Ectodermal cell (in vitro differentiated cells): ENCODE measurements at regions not wholly inside any gene's neighbourhood (a gene's known extent, or its start where the extent isn't known, plus 50 kb on each side); places are given as distances from the start of the nearest gene placed in this dataset.
"Not testable (repeated sequence)": the region's sequence is repeated elsewhere in the genome, so short reads cannot be mapped to it uniquely, and the experiment has no call there.

Experiments used
- H3K27ac ChIP-seq: 2 replicates; pipeline ENCODE4 v1.7.0; 2013; ENCODE audit warnings: mild to moderate bottlenecking, low read depth, low read length; ENCODE audit not compliant: insufficient read depth, poor library complexity, severe bottlenecking
- H3K27me3 ChIP-seq: 2 replicates; pipeline ENCODE4 v1.7.0; 2013; ENCODE audit warnings: mild to moderate bottlenecking, low read length; ENCODE audit not compliant: insufficient read depth, control insufficient read depth, poor library complexity, severe bottlenecking
- H3K36me3 ChIP-seq: one replicate; pipeline ENCODE4 v1.7.0; 2013; ENCODE audit warnings: low read length; ENCODE audit not compliant: control insufficient read depth, insufficient read depth
- H3K4me1 ChIP-seq: one replicate; pipeline ENCODE4 v1.7.0; 2013; ENCODE audit warnings: low read length; ENCODE audit not compliant: control insufficient read depth, insufficient read depth
- H3K4me3 ChIP-seq: 2 replicates; pipeline ENCODE4 v1.7.0; 2013; ENCODE audit warnings: low read depth, low read length, control low read depth; ENCODE audit not compliant: insufficient read depth
- H3K9me3 ChIP-seq: 2 replicates; pipeline ENCODE4 v1.7.0; 2013; ENCODE audit warnings: mild to moderate bottlenecking, low read length, moderate library complexity; ENCODE audit not compliant: control insufficient read depth
- WGBS, 2 experiments: methylation state at CpG; one replicate each; pipeline ENCODE4 v1.1.7; 2013; ENCODE audit warnings: missing lambda C conversion rate in 2 of 2; 5-methylcytosine and 5-hydroxymethylcytosine counted together

DNA sequence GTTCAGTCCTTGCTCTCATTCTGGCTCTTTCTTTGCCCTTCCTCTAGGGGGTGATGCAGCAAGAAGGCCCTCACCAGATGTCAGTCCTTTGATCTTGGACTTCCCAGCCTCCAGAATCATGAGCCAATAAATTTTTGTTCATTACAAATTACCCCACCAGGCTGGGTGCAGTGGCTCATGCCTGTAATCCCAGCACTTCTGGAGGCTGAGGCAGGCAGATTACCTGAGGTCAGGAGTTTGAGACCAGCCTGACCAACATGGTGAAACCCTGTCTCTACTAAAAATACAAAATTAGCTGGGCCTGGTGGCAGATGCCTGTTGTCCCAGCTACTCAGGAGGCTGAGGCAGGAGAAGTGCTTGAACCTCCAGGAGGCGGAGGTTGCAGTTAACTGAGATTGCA lies 106.3 kb upstream of the TRPM1 start:
- not testable (repeated sequence) for H3K36me3 ChIP-seq, H3K27me3 ChIP-seq, H3K27ac ChIP-seq, H3K4me1 ChIP-seq, H3K4me3 ChIP-seq, H3K9me3 ChIP-seq
- 96 to 100% methylated on average over 1 of the region's 1 CpG for WGBS, 2 experiments

- Histone ChIP-seq H3K27me3 (no peaks in the 10 kb centered on the region), H3K4me1 (no peaks in the 10 kb centered on the region), H3K9me3 (no peaks in the 10 kb centered on the region), H3K4me3 (no peak overlapping the region), H3K36me3 (no peaks in the 10 kb centered on the region), H3K27ac (no peak overlapping the region)
- 86 to 90% methylated on average over 3 of the region's 3 CpGs for WGBS, 2 experiments
These were observed 107.3 kb upstream of the TRPM1 start for GRCh38 chr15:31208817-31209216.

GRCh38 chr15:31211353-31211752 lies 109.8 kb upstream of the TRPM1 start:
- no peaks in the 10 kb centered on the region for H3K9me3 ChIP-seq
- peaks cover 6% of the 10 kb centered on the region for H3K27me3 ChIP-seq
- H3K27ac ChIP-seq: no peak overlapping the region
- no peak overlapping the region for H3K4me3 ChIP-seq
- 92% methylated on average over 3 to 4 of the region's 4 CpGs for WGBS, 2 experiments
- no peaks in the 10 kb centered on the region for H3K36me3 ChIP-seq
- no peaks in the 10 kb centered on the region for H3K4me1 ChIP-seq

DNA sequence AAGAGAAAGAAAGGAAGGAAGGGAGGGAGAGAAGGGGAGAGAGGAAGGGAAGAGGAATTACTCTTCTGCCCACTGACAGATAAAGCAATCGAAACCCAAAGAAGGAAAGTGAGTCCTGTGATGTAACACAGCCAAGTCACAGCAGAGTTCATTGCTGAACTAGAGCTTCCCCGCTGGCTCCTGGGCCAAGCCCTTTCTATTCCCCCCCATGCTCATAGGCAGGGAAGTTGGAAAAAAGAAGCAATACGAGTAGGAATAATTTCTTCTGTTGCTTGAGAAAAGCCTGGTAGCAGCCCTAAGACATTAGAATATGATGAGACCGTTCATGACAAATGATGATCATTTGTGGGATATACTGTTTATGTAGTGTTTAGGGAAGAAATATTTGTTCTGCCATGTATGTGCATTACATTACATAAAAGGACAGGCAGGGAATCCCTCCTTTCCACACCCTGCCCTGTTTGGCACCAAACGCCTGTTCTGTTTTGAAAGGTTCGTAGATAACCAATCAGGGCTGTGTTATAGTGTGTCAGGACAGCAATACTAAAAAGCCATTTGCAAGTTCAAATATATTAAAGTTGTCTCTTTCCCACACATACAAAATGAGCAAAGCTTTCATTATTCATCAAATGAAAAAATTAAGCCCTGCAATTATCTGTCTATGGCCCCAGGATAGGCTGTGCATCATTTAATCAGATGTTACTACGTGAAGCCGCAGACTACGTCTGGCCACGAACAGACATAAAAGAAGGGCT lies 111.0 kb upstream of the TRPM1 start:
- 83 to 93% methylated on average over 10 of the region's 10 CpGs for WGBS, 2 experiments
- no peaks in the 10 kb centered on the region for H3K9me3 ChIP-seq
- no peaks in the 10 kb centered on the region for H3K36me3 ChIP-seq
- peaks cover 12% of the 10 kb centered on the region for H3K27me3 ChIP-seq
- no peak overlapping the region for H3K4me3 ChIP-seq
- no peaks in the 10 kb centered on the region for H3K4me1 ChIP-seq
- H3K27ac ChIP-seq: no peak overlapping the region

GRCh38 chr15:31214158-31214863 lies 112.3 kb upstream of the KLF13 start:
- no peaks in the 10 kb centered on the region for H3K9me3 ChIP-seq
- 88 to 93% methylated on average over 8 of the region's 8 CpGs for WGBS, 2 experiments
- H3K36me3 ChIP-seq: no peaks in the 10 kb centered on the region
- H3K27ac ChIP-seq: no peak overlapping the region
- no peaks in the 10 kb centered on the region for H3K4me1 ChIP-seq
- no peak overlapping the region for H3K4me3 ChIP-seq
- H3K27me3 ChIP-seq: peaks cover 12% of the 10 kb centered on the region

DNA sequence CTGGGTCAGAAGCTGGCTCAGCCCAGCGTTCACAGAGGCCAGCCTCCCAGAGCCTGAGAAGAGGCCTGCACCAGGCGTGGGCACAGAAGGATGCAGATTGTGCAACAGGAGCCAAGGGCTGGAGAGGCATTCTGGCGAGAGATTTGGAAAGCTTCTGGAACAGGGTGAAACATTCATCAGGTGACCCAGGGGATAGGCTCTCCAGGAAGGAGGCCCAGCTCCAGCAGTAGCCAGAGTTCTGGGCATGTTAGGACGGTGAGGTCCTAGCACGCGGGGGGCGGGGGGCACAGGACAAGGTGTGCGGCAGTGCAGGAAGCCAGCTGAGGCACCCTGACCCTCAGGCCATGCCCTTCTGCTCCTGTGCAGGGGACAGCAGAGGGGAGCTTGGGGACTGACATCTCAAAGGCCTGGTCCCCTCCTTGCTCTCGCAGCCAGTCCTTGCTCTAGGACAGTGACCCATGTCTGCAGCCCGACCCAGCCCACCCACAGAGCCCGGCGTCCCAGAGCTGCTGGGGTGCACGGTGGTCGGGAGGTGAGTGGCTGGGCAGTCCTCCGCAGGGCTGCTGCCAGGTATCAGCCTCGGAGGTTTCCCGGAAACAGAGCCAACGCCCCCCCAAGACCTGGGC lies 111.7 kb upstream of the KLF13 start:
- peak overlapping the region; percentile 49 for H3K4me3 ChIP-seq
- 58 to 60% methylated on average over 18 of the region's 18 CpGs for WGBS, 2 experiments
- no peaks in the 10 kb centered on the region for H3K9me3 ChIP-seq
- no peak overlapping the region for H3K27ac ChIP-seq
- no peaks in the 10 kb centered on the region for H3K4me1 ChIP-seq
- H3K27me3 ChIP-seq: peaks cover 12% of the 10 kb centered on the region
- no peaks in the 10 kb centered on the region for H3K36me3 ChIP-seq

GRCh38 chr15:31215490-31216214 lies 111.0 kb upstream of the KLF13 start:
- WGBS, 2 experiments: 1% methylated on average over 67 to 70 of the region's 75 CpGs
- Histone ChIP-seq H3K27me3 (peaks cover 12% of the 10 kb centered on the region), H3K4me1 (no peaks in the 10 kb centered on the region), H3K36me3 (no peaks in the 10 kb centered on the region), H3K27ac (no peak overlapping the region), H3K9me3 (no peaks in the 10 kb centered on the region), H3K4me3 (peak overlapping the region; percentile 49)

- H3K9me3 ChIP-seq: no peaks in the 10 kb centered on the region
- no peak overlapping the region for H3K27ac ChIP-seq
- 8 to 10% methylated on average over 29 of the region's 30 CpGs for whole genome bisulfite sequencing, 2 experiments
- peaks cover 12% of the 10 kb centered on the region for H3K27me3 ChIP-seq
- no peaks in the 10 kb centered on the region for H3K4me1 ChIP-seq
- H3K36me3 ChIP-seq: no peaks in the 10 kb centered on the region
- peak overlapping the region; percentile 49 for H3K4me3 ChIP-seq
These were observed 110.3 kb upstream of the KLF13 start for GRCh38 chr15:31216215-31216911.

- no peaks in the 10 kb centered on the region for H3K4me1 ChIP-seq
- no peaks in the 10 kb centered on the region for H3K9me3 ChIP-seq
- no peaks in the 10 kb centered on the region for H3K36me3 ChIP-seq
- H3K27ac ChIP-seq: no peak overlapping the region
- H3K4me3 ChIP-seq: no peak overlapping the region
- H3K27me3 ChIP-seq: peaks cover 12% of the 10 kb centered on the region
- WGBS, 2 experiments: 96 to 97% methylated on average over 6 of the region's 6 CpGs
These were observed 109.6 kb upstream of the KLF13 start for GRCh38 chr15:31217067-31217466.
